H1 (cell line): ENCODE measurements at regions not wholly inside any gene's neighbourhood (a gene's known extent, or its start where the extent isn't known, plus 50 kb on each side); places are given as distances from the start of the nearest gene placed in this dataset.
A peak's percentile ranks its signal among the peaks of the same experiment; 100 is the strongest.

ENCODE experiments used
- CTCF ChIA-PET: fragments of 300-600 bp; sonication (Branson Sonifier 250); formaldehyde crosslinking; loops from one replicate; lab custom pipeline; 2021; ENCODE audit not compliant: partially characterized antibody; lab: Charles Lee
- POLR2A ChIA-PET: fragments of 300-600 bp; sonication (Branson Sonifier 250); formaldehyde crosslinking; loops from one replicate; lab custom pipeline; 2021; ENCODE audit warnings: inconsistent platforms; ENCODE audit not compliant: partially characterized antibody; lab: Charles Lee
- DNase-seq, 2 experiments: peaks; one replicate each; pipeline versions ENCODE4 v3.0.0 to v3.0.0-alpha.2; 2010 to 2022; ENCODE audit warnings: low spot score in 2 of 2, low read depth in 1 of 2, mixed read lengths in 1 of 2
- FAIRE-seq: peaks from 2 replicates; lab custom pipeline; 2011; peaks lifted over from hg19 to GRCh38; lab: Jason Lieb, UNC
- H2AFZ ChIP-seq: 2 replicates; pipeline ENCODE4 v1.8.1; 2012; ENCODE audit warnings: low read length, inconsistent platforms
- H2AK5ac ChIP-seq: 2 replicates; pipeline ENCODE4 v1.6.1; 2013; ENCODE audit warnings: low read depth, low read length
- H2BK120ac ChIP-seq: replicated peaks from 2 replicates; pipeline ENCODE3; 2013; ENCODE audit warnings: low read depth, low read length, inconsistent platforms
- H2BK12ac ChIP-seq: 2 replicates; pipeline ENCODE4 v1.6.1; 2013; ENCODE audit warnings: low read depth, low read length
- H2BK15ac ChIP-seq: 2 replicates; pipeline ENCODE4 v1.6.1; 2013; ENCODE audit warnings: low read length
- H2BK20ac ChIP-seq: 2 replicates; pipeline ENCODE4 v1.6.1; 2013; ENCODE audit warnings: low read length
- H2BK5ac ChIP-seq: 2 replicates; pipeline ENCODE4 v1.6.1; 2013; ENCODE audit warnings: low read depth, low read length
- H3K14ac ChIP-seq: 2 replicates; pipeline ENCODE4 v1.6.1; 2013; ENCODE audit warnings: inconsistent platforms; ENCODE audit not compliant: insufficient read length
- H3K18ac ChIP-seq: 2 replicates; pipeline ENCODE4 v1.6.1; 2013; ENCODE audit warnings: low read length; ENCODE audit errors: extremely low read depth
- H3K23ac ChIP-seq: 2 replicates; pipeline ENCODE4 v1.6.1; 2013; ENCODE audit warnings: inconsistent platforms; ENCODE audit not compliant: insufficient read length
- H3K23me2 ChIP-seq: 2 replicates; pipeline ENCODE4 v1.6.1; 2013; ENCODE audit warnings: low read depth, low read length
- H3K27ac ChIP-seq: 2 replicates; pipeline ENCODE4 v1.6.1; 2011; ENCODE audit warnings: low read depth, low read length, inconsistent platforms
- H3K27me3 ChIP-seq, 4 experiments: replicated peaks in 1 of 4; 1 replicate in 1 of 4; 2 replicates in 3 of 4; pipeline versions ENCODE4 v1.6.1 to v1.8.1; 2011 to 2013; ENCODE audit warnings: low read length in 3 of 4, mild to moderate bottlenecking in 3 of 4, inconsistent platforms in 2 of 4, mixed read lengths in 2 of 4, moderate library complexity in 1 of 4; ENCODE audit not compliant: control insufficient read depth in 3 of 4, insufficient read depth in 3 of 4; ENCODE audit errors: extremely low read depth in 1 of 4
- H3K36me3 ChIP-seq, 4 experiments: 2 replicates each; pipeline versions ENCODE4 v1.6.1 to v1.8.1; 2011 to 2013; ENCODE audit warnings: mild to moderate bottlenecking in 4 of 4, low read length in 3 of 4, moderate library complexity in 2 of 4, control low read depth in 1 of 4, inconsistent platforms in 1 of 4; ENCODE audit not compliant: insufficient read depth in 4 of 4, control insufficient read depth in 2 of 4
- H3K4ac ChIP-seq: replicated peaks from 2 replicates; pipeline ENCODE3; 2013; ENCODE audit warnings: low read length, low read depth, mixed read lengths, inconsistent platforms; ENCODE audit not compliant: insufficient read length
- H3K4me1 ChIP-seq, 4 experiments: replicated peaks in 1 of 4; 1 replicate in 1 of 4; 2 replicates in 3 of 4; pipeline versions ENCODE4 v1.6.1 to v1.8.1; 2011 to 2013; ENCODE audit warnings: low read length in 3 of 4, inconsistent platforms in 2 of 4, mixed read lengths in 1 of 4; ENCODE audit not compliant: insufficient read depth in 4 of 4, control insufficient read depth in 3 of 4
- H3K4me2 ChIP-seq, 2 experiments: 2 replicates each; pipeline versions ENCODE4 v1.6.1 to v1.8.1; 2011 to 2013; ENCODE audit warnings: low read depth in 2 of 2, low read length in 2 of 2, control low read depth in 1 of 2, inconsistent platforms in 1 of 2, mild to moderate bottlenecking in 1 of 2; ENCODE audit not compliant: insufficient read depth in 1 of 2
- H3K4me3 ChIP-seq, 4 experiments: fragments of 200-600, 300-600 bp in 1 of 4; sonication (generic), shearing (Covaris generic), sonication (Bioruptor Twin) in 1 of 4; 2 replicates each; pipeline versions ENCODE4 v1.5.1 to v1.8.1; 2011 to 2016; ENCODE audit warnings: low read length in 4 of 4, low read depth in 3 of 4, control low read depth in 2 of 4, inconsistent platforms in 2 of 4, mild to moderate bottlenecking in 2 of 4, mixed read lengths in 1 of 4, moderate library complexity in 1 of 4; ENCODE audit not compliant: insufficient read depth in 2 of 4; ENCODE audit errors: extremely low read depth in 1 of 4
- H3K56ac ChIP-seq: replicated peaks from 2 replicates; pipeline ENCODE3; 2013; ENCODE audit warnings: low read depth, mild to moderate bottlenecking, mixed read lengths, low read length, inconsistent platforms; ENCODE audit not compliant: insufficient read length
- H3K79me1 ChIP-seq: 2 replicates; pipeline ENCODE4 v1.6.1; 2013; ENCODE audit warnings: low read depth, low read length, control low read depth
- H3K79me2 ChIP-seq, 2 experiments: 2 replicates each; pipeline versions ENCODE4 v1.6.1 to v1.8.1; 2012 to 2013; ENCODE audit warnings: low read length in 2 of 2, mild to moderate bottlenecking in 2 of 2, inconsistent platforms in 1 of 2; ENCODE audit not compliant: insufficient read depth in 2 of 2, control insufficient read depth in 1 of 2
- H3K9ac ChIP-seq, 4 experiments: replicated peaks in 1 of 4; 1 replicate in 1 of 4; 2 replicates in 3 of 4; pipeline versions ENCODE4 v1.6.1 to v1.8.1; 2011 to 2013; ENCODE audit warnings: low read depth in 3 of 4, low read length in 3 of 4, control low read depth in 2 of 4, mild to moderate bottlenecking in 2 of 4, moderate library complexity in 2 of 4, inconsistent platforms in 1 of 4; ENCODE audit errors: extremely low read depth in 1 of 4
- H3K9me3 ChIP-seq, 2 experiments: 2 replicates each; pipeline versions ENCODE4 v1.6.1 to v1.8.1; 2012 to 2013; ENCODE audit warnings: mild to moderate bottlenecking in 2 of 2, moderate library complexity in 2 of 2, control low read depth in 1 of 2, inconsistent platforms in 1 of 2, low read depth in 1 of 2, low read length in 1 of 2, mixed read lengths in 1 of 2; ENCODE audit not compliant: insufficient read depth in 2 of 2
- H4K20me1 ChIP-seq, 2 experiments: replicated peaks in 1 of 2; 2 replicates each; pipeline versions ENCODE3 to v1.8.1; 2011 to 2013; ENCODE audit warnings: inconsistent platforms in 2 of 2, low read length in 2 of 2, mild to moderate bottlenecking in 1 of 2; ENCODE audit not compliant: insufficient read depth in 2 of 2, control insufficient read depth in 1 of 2
- H4K5ac ChIP-seq: 2 replicates; pipeline ENCODE4 v1.6.1; 2013; ENCODE audit warnings: low read length, low read depth, mixed read lengths, inconsistent platforms; ENCODE audit not compliant: insufficient read length
- H4K8ac ChIP-seq: 2 replicates; pipeline ENCODE4 v1.8.0; 2013; ENCODE audit warnings: mild to moderate bottlenecking, moderate library complexity, low read length, inconsistent platforms; ENCODE audit not compliant: insufficient read depth; ENCODE audit errors: extremely low read depth
- H4K91ac ChIP-seq: replicated peaks from 2 replicates; pipeline ENCODE3; 2013; ENCODE audit warnings: low read length, mixed read lengths, inconsistent platforms; ENCODE audit not compliant: insufficient read length
- ATF2 ChIP-seq: IDR thresholded peaks from 2 replicates; pipeline ENCODE4 v1.6.1; 2012; ENCODE audit warnings: low read length, inconsistent platforms
- CTCF ChIP-seq, 3 experiments: IDR thresholded peaks; 1 replicate in 2 of 3; 2 replicates in 1 of 3; pipeline versions ENCODE4 v1.5.1 to v1.6.1; 2011; ENCODE audit warnings: low read length in 3 of 3, mild to moderate bottlenecking in 3 of 3, inconsistent platforms in 2 of 3, low read depth in 1 of 3, moderate library complexity in 1 of 3; ENCODE audit not compliant: insufficient read depth in 1 of 3; ENCODE audit errors: control extremely low read depth in 1 of 3
- HDAC2 ChIP-seq, 2 experiments: fragments of 300-600 bp in 1 of 2; sonication (generic) in 1 of 2; IDR thresholded peaks; 2 replicates each; pipeline ENCODE4 v1.6.1; 2011 to 2012; ENCODE audit warnings: low read depth in 2 of 2, low read length in 2 of 2, mild to moderate bottlenecking in 2 of 2, moderate library complexity in 2 of 2, borderline replicate concordance in 1 of 2, inconsistent platforms in 1 of 2
- MAX ChIP-seq: IDR thresholded peaks from 2 replicates; pipeline ENCODE4 v1.6.1; 2012; ENCODE audit warnings: inconsistent platforms
- RBBP5 ChIP-seq: IDR thresholded peaks from 2 replicates; pipeline ENCODE4 v1.7.1; 2012; ENCODE audit warnings: low read depth, mild to moderate bottlenecking, inconsistent platforms, low read length, moderate library complexity, borderline replicate concordance
- SUZ12 ChIP-seq: fragments of 200-600 bp; sonication (generic); IDR thresholded peaks from 2 replicates; pipeline ENCODE4 v1.6.1; 2012; ENCODE audit warnings: mild to moderate bottlenecking, inconsistent platforms, low read length, moderate library complexity, mixed read lengths
- TAF1 ChIP-seq: IDR thresholded peaks from 2 replicates; pipeline ENCODE4 v1.6.1; 2011; ENCODE audit warnings: mild to moderate bottlenecking, low read depth, low read length
- TAF7 ChIP-seq: optimal IDR thresholded peaks from 2 replicates; pipeline ENCODE3; 2011; ENCODE audit warnings: low read depth, mild to moderate bottlenecking, inconsistent platforms, low read length, moderate library complexity, borderline replicate concordance
- ZNF274 ChIP-seq: IDR thresholded peaks from 2 replicates; pipeline ENCODE4 v1.7.0; 2012; ENCODE audit warnings: low read length, borderline replicate concordance; ENCODE audit errors: extremely low read depth
- WGBS, 2 experiments: shearing (Covaris generic) in 1 of 2; methylation state at CpG; one replicate each; pipeline versions ENCODE4 v1.1.6 to v1.1.7; 2013 to 2015; ENCODE audit warnings: low lambda C conversion rate in 2 of 2, mixed read lengths in 2 of 2, inconsistent platforms in 1 of 2, low coverage in 1 of 2, missing lambda C conversion rate in 1 of 2; ENCODE audit not compliant: insufficient replicate concordance in 2 of 2, insufficient coverage in 1 of 2, insufficient read length in 1 of 2; ENCODE audit errors: extremely low coverage in 1 of 2, missing lambda C conversion rate in 1 of 2; 5-methylcytosine and 5-hydroxymethylcytosine counted together

DNA sequence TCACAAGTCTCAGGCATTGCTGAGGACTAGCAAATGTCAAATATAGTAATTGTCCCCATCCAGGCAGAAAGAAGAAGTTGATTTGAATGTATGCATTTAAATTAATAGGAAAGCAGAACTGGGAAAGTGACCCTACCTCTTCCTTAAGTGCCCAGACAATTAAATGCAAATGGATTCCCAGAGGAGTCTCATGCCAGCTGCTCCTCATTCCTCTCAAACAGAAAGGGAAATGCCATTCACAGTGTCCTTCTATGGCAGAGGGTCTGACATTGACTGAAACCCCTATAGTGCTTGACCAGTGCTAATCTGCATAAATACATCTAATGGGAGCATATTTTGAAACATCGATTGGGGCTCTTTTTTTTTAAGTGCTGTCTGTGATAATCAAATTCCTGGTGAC lies 292.4 kb upstream of the SEL1L start:
- Histone ChIP-seq H3K18ac (no peak overlapping the region), H3K27ac (no peak overlapping the region), H4K20me1 (no peaks in the 10 kb centered on the region), H3K56ac (no peak overlapping the region), H3K9me3 (peaks cover 5 to 7% of the 10 kb centered on the region in 2 experiments; a peak in 2 of 4 replicates), H2BK5ac (no peak overlapping the region), H3K23me2 (no peaks in the 10 kb centered on the region), H3K14ac (no peak overlapping the region), H4K91ac (no peak overlapping the region), H3K4me3 (no peak overlapping the region), H2BK12ac (no peak overlapping the region), H4K5ac (no peak overlapping the region), H3K4me2 (0 out of 4 replicates have a peak overlapping the region, but pooled peaks of 1 of the 2 experiments have one; percentile 6), H3K9ac (no peak overlapping the region), H3K36me3 (no peaks in the 10 kb centered on the region), H3K23ac (no peak overlapping the region), H3K79me2 (no peaks in the 10 kb centered on the region), H3K4me1 (peaks cover 0 to 8% (median 2%) of the 10 kb centered on the region in 4 experiments; a peak in 2 of 7 replicates), H2AK5ac (no peak overlapping the region), H3K27me3 (no peaks in the 10 kb centered on the region), H2BK120ac (no peak overlapping the region), H2BK15ac (no peak overlapping the region), H4K8ac (no peak overlapping the region), H3K4ac (no peak overlapping the region), H2BK20ac (no peak overlapping the region), H3K79me1 (no peaks in the 10 kb centered on the region), H2AFZ (no peak overlapping the region)
- CTCF ChIA-PET, result interaction anchor here (0.6 to 1.3 kb wide), 3 partner anchors 108 to 364 kb away, joined by 3 read pairs; no protein-coding TSS in a partner anchor
- WGBS, 2 experiments, result 92% methylated on average over 1 of the region's 1 CpG; no CpG with 5 or more reads in 1 of the 2 experiments
- FAIRE-seq (no peak), DNase-seq (no peak)
- POLR2A ChIA-PET, result interaction anchor here (0.7 kb wide), 1 partner anchor 516 kb away, joined by 3 read pairs; no protein-coding TSS in a partner anchor
- no peak for TF ChIP-seq MAX
- TF ChIP-seq TAF1, result no peak
- TF ChIP-seq TAF7, result no peak
- TF ChIP-seq RBBP5, result no peak
- no peak for TF ChIP-seq HDAC2 (IDR thresholded peaks at IDR 0.05; ENCODE audit: borderline replicate concordance in 1 of 2, low read depth in 2 of 2, low read length in 2 of 2)
- no peak for TF ChIP-seq CTCF (IDR thresholded peaks at IDR 0.05; ENCODE audit: control extremely low read depth in 1 of 3, insufficient read depth in 1 of 3, low read depth in 1 of 3, low read length in 3 of 3)
- no peak for TF ChIP-seq ZNF274
- no peak for TF ChIP-seq SUZ12
- no peak for TF ChIP-seq ATF2
